Right lobe of liver (tissue), 6 donors: ENCODE measurements at regions not wholly inside any gene's neighbourhood (a gene's known extent, or its start where the extent isn't known, plus 50 kb on each side); places are given as distances from the start of the nearest gene placed in this dataset.
"Not testable (repeated sequence)": the region's sequence is repeated elsewhere in the genome, so short reads cannot be mapped to it uniquely, and the experiment has no call there.

Experiments
- ATAC-seq, 4 donors: fragments of 200-7000 bp; cut with Tn5 transposase; one replicate each; pipeline ENCODE4 v1.9.1; 2020; ENCODE audit warnings: mild to moderate bottlenecking in 4 of 4, moderate library complexity in 4 of 4
- DNase-seq, 3 donors: peaks; one replicate each; pipeline ENCODE4 v3.0.0-alpha.2; 2020
- H3K27ac ChIP-seq, 3 donors: fragments of 200-600 bp; one replicate each; pipeline ENCODE4 v1.8.0; 2022
- H3K27me3 ChIP-seq, 2 donors: fragments of 200-600 bp; one replicate each; pipeline ENCODE4 v1.8.0; 2022
- H3K36me3 ChIP-seq, 4 donors: fragments of 200-600 bp; sonication (generic) in 1 of 4; one replicate each; pipeline versions ENCODE4 v1.5.1 to v1.8.0; 2017 to 2022; ENCODE audit warnings: control low read depth in 1 of 4
- H3K4me1 ChIP-seq, 4 donors: fragments of 200-600 bp; sonication (generic) in 1 of 4; one replicate each; pipeline versions ENCODE4 v1.5.1 to v1.8.0; 2017 to 2022; ENCODE audit warnings: control low read depth in 1 of 4
- H3K4me3 ChIP-seq, 3 donors: fragments of 200-600 bp; one replicate each; pipeline ENCODE4 v1.8.0; 2022
- H3K9me3 ChIP-seq, 4 donors: fragments of 200-600 bp; sonication (generic) in 1 of 4; one replicate each; pipeline versions ENCODE4 v1.5.1 to v1.8.0; 2017 to 2022; ENCODE audit warnings: control low read depth in 1 of 4
- CTCF ChIP-seq, 4 donors: fragments of 200-600 bp in 3 of 4; fragments of 450-650 bp in 1 of 4; IDR thresholded peaks; one replicate each; pipeline versions ENCODE4 v1.5.1 to v1.8.0; 2016 to 2022; ENCODE audit warnings: antibody characterized with exemption in 4 of 4, mild to moderate bottlenecking in 2 of 4
- POLR2A ChIP-seq: fragments of 450-650 bp; IDR thresholded peaks from one replicate; pipeline ENCODE4 v1.6.1; 2017; ENCODE audit warnings: antibody characterized with exemption, mild to moderate bottlenecking
- WGBS: methylation state at CpG from one replicate; pipeline ENCODE4 v1.1.6; 2018; ENCODE audit warnings: low coverage, low lambda C conversion rate; ENCODE audit not compliant: insufficient coverage; ENCODE audit errors: missing lambda C conversion rate; 5-methylcytosine and 5-hydroxymethylcytosine counted together
- intact Hi-C, 2 donors: fragments of 100-400 bp; cut with DNase I; formaldehyde crosslinking; loops; one replicate each; pipeline versions ENCODE4 v1.11.2 to v1.14.1; 2022
- donor health status: DM: no; HTN: yes; CAD: no.
- donor health status: DM: no; HTN: no; CAD: no.
- donor health status: DM: no; HTN: no; CAD: no.
- donor health status: DM: no; HTN: yes; CAD: no.
- donor health status: DM: no; HTN: yes; CAD: no.

DNA sequence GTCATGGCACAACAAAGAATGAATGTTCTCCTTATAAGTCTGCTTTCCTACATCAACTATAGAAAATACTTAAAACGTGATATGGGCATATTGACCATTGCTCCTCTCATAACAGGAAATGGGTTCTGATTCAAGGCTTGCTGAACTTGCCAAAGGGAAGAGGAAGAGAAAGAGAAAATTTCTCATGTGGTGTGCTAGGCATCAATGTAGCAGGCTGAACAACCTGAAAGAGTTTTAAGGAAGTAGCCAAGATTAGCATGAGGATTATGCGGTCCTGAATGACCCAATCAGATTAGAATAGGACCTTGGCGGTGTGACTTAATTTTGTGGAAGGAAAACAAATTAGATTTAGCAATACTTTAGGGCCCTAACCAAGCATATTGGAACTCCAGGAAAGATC, 617.7 kb upstream of the CDH11 start:
- Histone ChIP-seq H3K4me1 (no peaks in the 10 kb centered on the region), H3K36me3 (no peaks in the 10 kb centered on the region), H3K27me3 (no peaks in the 10 kb centered on the region), H3K9me3 (no peaks in the 10 kb centered on the region), H3K27ac (no peak overlapping the region), H3K4me3 (no peak overlapping the region)
- intact Hi-C loops = no loop called here
- 22% methylated on average over 3 of the region's 3 CpGs for WGBS
- TF ChIP-seq CTCF (IDR thresholded peaks at IDR 0.05) = no peak
- no peak for TF ChIP-seq POLR2A
- ATAC-seq = peak in 3 of 4 donors; percentile 29 to 34 (median 33)
- no peak for DNase-seq

- Histone ChIP-seq H3K36me3 (no peaks in the 10 kb centered on the region), H3K27me3 (no peaks in the 10 kb centered on the region), H3K4me1 (no peaks in the 10 kb centered on the region), H3K4me3 (no peak overlapping the region), H3K27ac (no peak overlapping the region), H3K9me3 (no peaks in the 10 kb centered on the region)
- DNase-seq = no peak
- intact Hi-C loops = no loop called here
- WGBS = 37% methylated on average over 4 of the region's 4 CpGs
- TF ChIP-seq POLR2A (no peak), CTCF (IDR thresholded peaks at IDR 0.05) (no peak)
- peak in 1 of 4 donors; percentile 37 for ATAC-seq
Observed at GRCh38 chr16:65737831-65738230, 616.0 kb upstream of the CDH11 start.

DNA sequence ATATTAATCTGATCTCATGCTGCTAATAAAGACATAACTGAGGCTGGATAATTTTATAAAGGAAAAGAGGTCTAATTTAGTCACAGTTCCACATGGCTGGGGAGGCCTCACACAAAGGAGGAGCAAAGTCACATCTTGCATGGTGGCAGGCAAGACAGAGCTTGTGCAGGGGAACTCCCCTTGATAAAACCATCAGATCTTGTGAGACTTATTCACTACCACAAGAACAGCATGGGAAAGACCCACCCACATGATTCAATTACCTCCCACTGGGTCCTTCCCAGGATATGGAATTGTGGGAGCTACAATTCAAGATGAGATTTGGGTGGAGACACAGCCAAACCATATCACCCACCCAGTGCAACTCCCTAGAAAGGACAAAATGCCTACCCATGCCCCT, 613.8 kb upstream of the CDH11 start:
- H3K27ac ChIP-seq, H3K4me3 ChIP-seq, ATAC-seq, H3K36me3 ChIP-seq, H3K27me3 ChIP-seq, H3K4me1 ChIP-seq, H3K9me3 ChIP-seq, DNase-seq, intact Hi-C loops: not testable (repeated sequence)

DNA sequence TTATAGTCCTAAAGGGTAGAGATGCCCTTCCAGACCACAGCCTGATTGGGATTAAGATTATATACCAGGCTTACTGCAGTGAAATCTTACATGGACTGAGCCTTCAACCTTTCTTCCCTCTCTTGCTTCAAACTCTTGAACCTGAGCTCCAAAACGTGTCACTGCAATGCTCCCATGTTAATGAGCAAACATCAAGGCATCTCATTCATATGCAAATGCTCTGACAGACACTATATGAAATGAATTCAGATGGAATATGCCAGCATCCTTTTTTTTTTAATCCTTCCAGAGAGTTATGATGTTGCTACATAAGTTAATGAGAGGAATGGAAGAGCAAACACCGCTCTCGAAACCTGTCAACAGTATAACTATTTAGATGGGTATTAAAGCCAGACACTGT, 611.9 kb upstream of the CDH11 start:
- ATAC-seq (no peak), DNase-seq (no peak)
- Histone ChIP-seq H3K4me1 (no peaks in the 10 kb centered on the region), H3K36me3 (no peaks in the 10 kb centered on the region), H3K9me3 (no peaks in the 10 kb centered on the region), H3K27ac (no peak overlapping the region), H3K4me3 (no peak overlapping the region), H3K27me3 (no peaks in the 10 kb centered on the region)
- intact Hi-C loops = no loop called here
- TF ChIP-seq POLR2A (no peak), CTCF (IDR thresholded peaks at IDR 0.05) (no peak)
- 56% methylated on average over 3 of the region's 3 CpGs for WGBS

GRCh38 chr16:65731833-65732232, 610.0 kb upstream of the CDH11 start:
- Histone ChIP-seq H3K9me3 (no peaks in the 10 kb centered on the region), H3K4me1 (no peaks in the 10 kb centered on the region), H3K36me3 (no peaks in the 10 kb centered on the region), H3K4me3 (no peak overlapping the region), H3K27ac (no peak overlapping the region), H3K27me3 (no peaks in the 10 kb centered on the region)
- TF ChIP-seq POLR2A = no peak
- no peak for TF ChIP-seq CTCF (IDR thresholded peaks at IDR 0.05)
- intact Hi-C loops = no loop called here
- ATAC-seq (no peak), DNase-seq (no peak)
